H1 (cell line): ENCODE measurements at regions not wholly inside any gene's neighbourhood (a gene's known extent, or its start where the extent isn't known, plus 50 kb on each side); places are given as distances from the start of the nearest gene placed in this dataset.
A peak's percentile ranks its signal among the peaks of the same experiment; 100 is the strongest.

Source experiments
- CTCF ChIA-PET: fragments of 300-600 bp; sonication (Branson Sonifier 250); formaldehyde crosslinking; loops from one replicate; lab custom pipeline; 2021; ENCODE audit not compliant: partially characterized antibody; lab: Charles Lee
- POLR2A ChIA-PET: fragments of 300-600 bp; sonication (Branson Sonifier 250); formaldehyde crosslinking; loops from one replicate; lab custom pipeline; 2021; ENCODE audit warnings: inconsistent platforms; ENCODE audit not compliant: partially characterized antibody; lab: Charles Lee
- DNase-seq, 2 experiments: peaks; one replicate each; pipeline versions ENCODE4 v3.0.0 to v3.0.0-alpha.2; 2010 to 2022; ENCODE audit warnings: low spot score in 2 of 2, low read depth in 1 of 2, mixed read lengths in 1 of 2
- FAIRE-seq: peaks from 2 replicates; lab custom pipeline; 2011; peaks lifted over from hg19 to GRCh38; lab: Jason Lieb, UNC
- H2AFZ ChIP-seq: 2 replicates; pipeline ENCODE4 v1.8.1; 2012; ENCODE audit warnings: low read length, inconsistent platforms
- H2AK5ac ChIP-seq: 2 replicates; pipeline ENCODE4 v1.6.1; 2013; ENCODE audit warnings: low read depth, low read length
- H2BK120ac ChIP-seq: replicated peaks from 2 replicates; pipeline ENCODE3; 2013; ENCODE audit warnings: low read depth, low read length, inconsistent platforms
- H2BK12ac ChIP-seq: 2 replicates; pipeline ENCODE4 v1.6.1; 2013; ENCODE audit warnings: low read depth, low read length
- H2BK15ac ChIP-seq: 2 replicates; pipeline ENCODE4 v1.6.1; 2013; ENCODE audit warnings: low read length
- H2BK20ac ChIP-seq: 2 replicates; pipeline ENCODE4 v1.6.1; 2013; ENCODE audit warnings: low read length
- H2BK5ac ChIP-seq: 2 replicates; pipeline ENCODE4 v1.6.1; 2013; ENCODE audit warnings: low read depth, low read length
- H3K14ac ChIP-seq: 2 replicates; pipeline ENCODE4 v1.6.1; 2013; ENCODE audit warnings: inconsistent platforms; ENCODE audit not compliant: insufficient read length
- H3K18ac ChIP-seq: 2 replicates; pipeline ENCODE4 v1.6.1; 2013; ENCODE audit warnings: low read length; ENCODE audit errors: extremely low read depth
- H3K23ac ChIP-seq: 2 replicates; pipeline ENCODE4 v1.6.1; 2013; ENCODE audit warnings: inconsistent platforms; ENCODE audit not compliant: insufficient read length
- H3K23me2 ChIP-seq: 2 replicates; pipeline ENCODE4 v1.6.1; 2013; ENCODE audit warnings: low read depth, low read length
- H3K27ac ChIP-seq: 2 replicates; pipeline ENCODE4 v1.6.1; 2011; ENCODE audit warnings: low read depth, low read length, inconsistent platforms
- H3K27me3 ChIP-seq, 4 experiments: replicated peaks in 1 of 4; 1 replicate in 1 of 4; 2 replicates in 3 of 4; pipeline versions ENCODE4 v1.6.1 to v1.8.1; 2011 to 2013; ENCODE audit warnings: low read length in 3 of 4, mild to moderate bottlenecking in 3 of 4, inconsistent platforms in 2 of 4, mixed read lengths in 2 of 4, moderate library complexity in 1 of 4; ENCODE audit not compliant: control insufficient read depth in 3 of 4, insufficient read depth in 3 of 4; ENCODE audit errors: extremely low read depth in 1 of 4
- H3K36me3 ChIP-seq, 4 experiments: 2 replicates each; pipeline versions ENCODE4 v1.6.1 to v1.8.1; 2011 to 2013; ENCODE audit warnings: mild to moderate bottlenecking in 4 of 4, low read length in 3 of 4, moderate library complexity in 2 of 4, control low read depth in 1 of 4, inconsistent platforms in 1 of 4; ENCODE audit not compliant: insufficient read depth in 4 of 4, control insufficient read depth in 2 of 4
- H3K4ac ChIP-seq: replicated peaks from 2 replicates; pipeline ENCODE3; 2013; ENCODE audit warnings: low read length, low read depth, mixed read lengths, inconsistent platforms; ENCODE audit not compliant: insufficient read length
- H3K4me1 ChIP-seq, 4 experiments: replicated peaks in 1 of 4; 1 replicate in 1 of 4; 2 replicates in 3 of 4; pipeline versions ENCODE4 v1.6.1 to v1.8.1; 2011 to 2013; ENCODE audit warnings: low read length in 3 of 4, inconsistent platforms in 2 of 4, mixed read lengths in 1 of 4; ENCODE audit not compliant: insufficient read depth in 4 of 4, control insufficient read depth in 3 of 4
- H3K4me2 ChIP-seq, 2 experiments: 2 replicates each; pipeline versions ENCODE4 v1.6.1 to v1.8.1; 2011 to 2013; ENCODE audit warnings: low read depth in 2 of 2, low read length in 2 of 2, control low read depth in 1 of 2, inconsistent platforms in 1 of 2, mild to moderate bottlenecking in 1 of 2; ENCODE audit not compliant: insufficient read depth in 1 of 2
- H3K4me3 ChIP-seq, 4 experiments: fragments of 200-600, 300-600 bp in 1 of 4; sonication (generic), shearing (Covaris generic), sonication (Bioruptor Twin) in 1 of 4; 2 replicates each; pipeline versions ENCODE4 v1.5.1 to v1.8.1; 2011 to 2016; ENCODE audit warnings: low read length in 4 of 4, low read depth in 3 of 4, control low read depth in 2 of 4, inconsistent platforms in 2 of 4, mild to moderate bottlenecking in 2 of 4, mixed read lengths in 1 of 4, moderate library complexity in 1 of 4; ENCODE audit not compliant: insufficient read depth in 2 of 4; ENCODE audit errors: extremely low read depth in 1 of 4
- H3K56ac ChIP-seq: replicated peaks from 2 replicates; pipeline ENCODE3; 2013; ENCODE audit warnings: low read depth, mild to moderate bottlenecking, mixed read lengths, low read length, inconsistent platforms; ENCODE audit not compliant: insufficient read length
- H3K79me1 ChIP-seq: 2 replicates; pipeline ENCODE4 v1.6.1; 2013; ENCODE audit warnings: low read depth, low read length, control low read depth
- H3K79me2 ChIP-seq, 2 experiments: 2 replicates each; pipeline versions ENCODE4 v1.6.1 to v1.8.1; 2012 to 2013; ENCODE audit warnings: low read length in 2 of 2, mild to moderate bottlenecking in 2 of 2, inconsistent platforms in 1 of 2; ENCODE audit not compliant: insufficient read depth in 2 of 2, control insufficient read depth in 1 of 2
- H3K9ac ChIP-seq, 4 experiments: replicated peaks in 1 of 4; 1 replicate in 1 of 4; 2 replicates in 3 of 4; pipeline versions ENCODE4 v1.6.1 to v1.8.1; 2011 to 2013; ENCODE audit warnings: low read depth in 3 of 4, low read length in 3 of 4, control low read depth in 2 of 4, mild to moderate bottlenecking in 2 of 4, moderate library complexity in 2 of 4, inconsistent platforms in 1 of 4; ENCODE audit errors: extremely low read depth in 1 of 4
- H3K9me3 ChIP-seq, 2 experiments: 2 replicates each; pipeline versions ENCODE4 v1.6.1 to v1.8.1; 2012 to 2013; ENCODE audit warnings: mild to moderate bottlenecking in 2 of 2, moderate library complexity in 2 of 2, control low read depth in 1 of 2, inconsistent platforms in 1 of 2, low read depth in 1 of 2, low read length in 1 of 2, mixed read lengths in 1 of 2; ENCODE audit not compliant: insufficient read depth in 2 of 2
- H4K20me1 ChIP-seq, 2 experiments: replicated peaks in 1 of 2; 2 replicates each; pipeline versions ENCODE3 to v1.8.1; 2011 to 2013; ENCODE audit warnings: inconsistent platforms in 2 of 2, low read length in 2 of 2, mild to moderate bottlenecking in 1 of 2; ENCODE audit not compliant: insufficient read depth in 2 of 2, control insufficient read depth in 1 of 2
- H4K5ac ChIP-seq: 2 replicates; pipeline ENCODE4 v1.6.1; 2013; ENCODE audit warnings: low read length, low read depth, mixed read lengths, inconsistent platforms; ENCODE audit not compliant: insufficient read length
- H4K8ac ChIP-seq: 2 replicates; pipeline ENCODE4 v1.8.0; 2013; ENCODE audit warnings: mild to moderate bottlenecking, moderate library complexity, low read length, inconsistent platforms; ENCODE audit not compliant: insufficient read depth; ENCODE audit errors: extremely low read depth
- H4K91ac ChIP-seq: replicated peaks from 2 replicates; pipeline ENCODE3; 2013; ENCODE audit warnings: low read length, mixed read lengths, inconsistent platforms; ENCODE audit not compliant: insufficient read length
- CEBPB ChIP-seq: IDR thresholded peaks from 2 replicates; pipeline ENCODE4 v1.6.1; 2012; ENCODE audit warnings: low read depth, low read length
- CTBP2 ChIP-seq: IDR thresholded peaks from 2 replicates; pipeline ENCODE4 v1.7.0; 2011; ENCODE audit warnings: borderline replicate concordance, mild to moderate bottlenecking, moderate library complexity, mixed read lengths, low read length; ENCODE audit not compliant: insufficient read depth, insufficient read length
- EZH2 ChIP-seq: fragments of 200-600 bp; sonication (generic); IDR thresholded peaks from 2 replicates; pipeline ENCODE4 v1.7.1; 2012; ENCODE audit warnings: low read depth, mild to moderate bottlenecking, moderate library complexity, low read length, inconsistent platforms; ENCODE audit not compliant: severe bottlenecking
- KDM1A ChIP-seq: fragments of 200-600, 300-600 bp; sonication (generic); IDR thresholded peaks from 2 replicates; pipeline ENCODE4 v1.7.1; 2016; ENCODE audit warnings: mild to moderate bottlenecking, low read length, borderline replicate concordance
- MAFK ChIP-seq: IDR thresholded peaks from 2 replicates; pipeline ENCODE4 v1.6.1; 2012; ENCODE audit warnings: low read depth, mild to moderate bottlenecking, improper control_type of control experiment, low read length
- NANOG ChIP-seq: IDR thresholded peaks from 2 replicates; pipeline ENCODE4 v1.6.1; 2011; ENCODE audit warnings: low read length, low read depth, mild to moderate bottlenecking, inconsistent platforms; ENCODE audit not compliant: insufficient read depth, poor library complexity, severe bottlenecking
- NRF1 ChIP-seq: IDR thresholded peaks from 2 replicates; pipeline ENCODE4 v1.6.1; 2011; ENCODE audit warnings: mild to moderate bottlenecking, low read depth, low read length, improper control_type of control experiment
- PHF8 ChIP-seq: fragments of 200-600 bp; sonication (generic); conservative IDR thresholded peaks from 2 replicates; pipeline ENCODE4 v1.7.1; 2012; ENCODE audit warnings: low read depth, mild to moderate bottlenecking, inconsistent platforms, low read length, moderate library complexity
- SAP30 ChIP-seq: fragments of 300-600 bp; sonication (generic); IDR thresholded peaks from 2 replicates; pipeline ENCODE4 v1.7.1; 2012; ENCODE audit warnings: low read length, moderate library complexity, mild to moderate bottlenecking, inconsistent platforms; ENCODE audit not compliant: insufficient read depth, insufficient replicate concordance
- SIRT6 ChIP-seq: IDR thresholded peaks from one replicate; pipeline ENCODE4 v1.7.1; 2012; ENCODE audit warnings: low read length, inconsistent platforms
- SP4 ChIP-seq: IDR thresholded peaks from 2 replicates; pipeline ENCODE4 v1.6.1; 2012; ENCODE audit warnings: low read length, inconsistent platforms
- SUZ12 ChIP-seq: fragments of 200-600 bp; sonication (generic); IDR thresholded peaks from 2 replicates; pipeline ENCODE4 v1.6.1; 2012; ENCODE audit warnings: mild to moderate bottlenecking, inconsistent platforms, low read length, moderate library complexity, mixed read lengths
- WGBS, 2 experiments: shearing (Covaris generic) in 1 of 2; methylation state at CpG; one replicate each; pipeline versions ENCODE4 v1.1.6 to v1.1.7; 2013 to 2015; ENCODE audit warnings: low lambda C conversion rate in 2 of 2, mixed read lengths in 2 of 2, inconsistent platforms in 1 of 2, low coverage in 1 of 2, missing lambda C conversion rate in 1 of 2; ENCODE audit not compliant: insufficient replicate concordance in 2 of 2, insufficient coverage in 1 of 2, insufficient read length in 1 of 2; ENCODE audit errors: extremely low coverage in 1 of 2, missing lambda C conversion rate in 1 of 2; 5-methylcytosine and 5-hydroxymethylcytosine counted together

GRCh38 chr16:85526185-85526974 lies 86.7 kb upstream of the GSE1 start:
- Histone ChIP-seq H3K18ac (peak overlapping the region; percentile 71), H3K4me2 (no peak overlapping the region), H3K27ac (no peak overlapping the region), H3K14ac (no peak overlapping the region), H3K9me3 (no peaks in the 10 kb centered on the region), H4K91ac (peak overlapping the region; percentile 68), H2BK5ac (peak overlapping the region; percentile 92), H3K4me1 (peaks cover 6 to 37% (median 17%) of the 10 kb centered on the region in 4 experiments), H3K4me3 (no peak overlapping the region), H2BK120ac (no peak overlapping the region), H2AK5ac (no peak overlapping the region), H3K23me2 (peaks cover 5% of the 10 kb centered on the region), H3K79me2 (no peaks in the 10 kb centered on the region), H4K8ac (peak overlapping the region; percentile 41), H2BK12ac (peak overlapping the region; percentile 100), H3K27me3 (no peaks in the 10 kb centered on the region), H3K23ac (no peak overlapping the region), H4K5ac (no peak overlapping the region), H3K4ac (no peak overlapping the region), H2BK20ac (peak overlapping the region; percentile 72; the same call in 1 of the 2 replicates), H3K79me1 (peaks cover 4% of the 10 kb centered on the region; the same call in 1 of the 2 replicates), H2AFZ (no peak overlapping the region), H3K36me3 (no peaks in the 10 kb centered on the region), H4K20me1 (peaks cover 0 to 10% of the 10 kb centered on the region in 2 experiments), H3K9ac (no peak overlapping the region), H3K56ac (peak overlapping the region; percentile 11), H2BK15ac (peak overlapping the region; percentile 97)
- DNase-seq = no peak
- ChIA-PET CTCF (interaction anchor here (1.0 to 9.8 kb wide), 25 partner anchors 11 to 795 kb away, joined by 3 to 153 read pairs (median 5); no protein-coding TSS in a partner anchor), POLR2A (interaction anchor here (0.9 to 2.4 kb wide), 2 partner anchors 25 to 31 kb away, joined by 3 to 7 read pairs; no protein-coding TSS in a partner anchor)
- FAIRE-seq = no peak
- WGBS, 2 experiments = 89% methylated on average over 20 of the region's 20 CpGs; no CpG with 5 or more reads in 1 of the 2 experiments
- TF ChIP-seq CEBPB (no peak), CTBP2 (no peak), SUZ12 (no peak), MAFK (no peak), NANOG (no peak), SIRT6 (no peak), PHF8 (no peak), EZH2 (no peak), SAP30 (no peak), NRF1 (no peak), SP4 (no peak), KDM1A (no peak)
